Mesendoderm (in vitro differentiated cells): ENCODE measurements at regions not wholly inside any gene's neighbourhood (a gene's known extent, or its start where the extent isn't known, plus 50 kb on each side); places are given as distances from the start of the nearest gene placed in this dataset.

Experiments
- DNase-seq: peaks from one replicate; pipeline ENCODE4 v3.0.0; 2013
- H2AK5ac ChIP-seq: 2 replicates; pipeline ENCODE4 v1.6.1; 2013; ENCODE audit warnings: low read length, inconsistent platforms
- H2BK120ac ChIP-seq: 2 replicates; pipeline ENCODE4 v1.6.1; 2013; ENCODE audit warnings: low read depth, mild to moderate bottlenecking, low read length, moderate library complexity, mixed read lengths
- H2BK15ac ChIP-seq: replicated peaks from 2 replicates; pipeline ENCODE4 v1.6.1; 2013; ENCODE audit warnings: low read depth, mild to moderate bottlenecking, moderate library complexity
- H2BK5ac ChIP-seq: 2 replicates; pipeline ENCODE4 v1.6.1; 2013; ENCODE audit warnings: low read length, inconsistent platforms
- H3K18ac ChIP-seq: 2 replicates; pipeline ENCODE4 v1.6.1; 2013; ENCODE audit warnings: mild to moderate bottlenecking, low read length, mixed read lengths
- H3K23ac ChIP-seq: one replicate; pipeline ENCODE4 v1.6.1; 2013; ENCODE audit warnings: low read length
- H3K27ac ChIP-seq: 2 replicates; pipeline ENCODE4 v1.5.1; 2013; ENCODE audit warnings: low read depth, mild to moderate bottlenecking, inconsistent platforms, low read length, moderate library complexity
- H3K27me3 ChIP-seq: 2 replicates; pipeline ENCODE4 v1.6.1; 2013; ENCODE audit warnings: low read length, control low read depth, mild to moderate bottlenecking, inconsistent platforms; ENCODE audit not compliant: insufficient read depth, poor library complexity
- H3K36me3 ChIP-seq: 2 replicates; pipeline ENCODE4 v1.6.1; 2013; ENCODE audit warnings: low read length, inconsistent platforms; ENCODE audit not compliant: control insufficient read depth, insufficient read depth
- H3K4ac ChIP-seq: one replicate; pipeline ENCODE4 v1.6.1; 2013; ENCODE audit warnings: low read depth, mild to moderate bottlenecking, low read length, moderate library complexity
- H3K4me1 ChIP-seq: 2 replicates; pipeline ENCODE4 v1.6.1; 2013; ENCODE audit warnings: low read depth, low read length, inconsistent platforms; ENCODE audit not compliant: control insufficient read depth
- H3K4me2 ChIP-seq: 2 replicates; pipeline ENCODE4 v1.6.1; 2013; ENCODE audit warnings: low read length
- H3K4me3 ChIP-seq: 2 replicates; pipeline ENCODE4 v1.5.1; 2013; ENCODE audit warnings: mild to moderate bottlenecking, low read length
- H3K56ac ChIP-seq: one replicate; pipeline ENCODE4 v1.6.1; 2013; ENCODE audit warnings: low read length
- H3K79me1 ChIP-seq: 2 replicates; pipeline ENCODE4 v1.6.1; 2013; ENCODE audit warnings: low read length, inconsistent platforms
- H3K79me2 ChIP-seq: 2 replicates; pipeline ENCODE4 v1.6.1; 2013; ENCODE audit warnings: mild to moderate bottlenecking, low read length; ENCODE audit not compliant: control insufficient read depth, insufficient read depth
- H3K9ac ChIP-seq: 2 replicates; pipeline ENCODE4 v1.6.1; 2013; ENCODE audit warnings: low read length, inconsistent platforms
- H4K5ac ChIP-seq: one replicate; pipeline ENCODE4 v1.6.1; 2013; ENCODE audit warnings: low read length
- H4K8ac ChIP-seq: one replicate; pipeline ENCODE4 v1.6.1; 2013; ENCODE audit warnings: low read depth, mild to moderate bottlenecking, control low read depth, low read length, moderate library complexity
- WGBS: extraction: QIAGEN DNeasy Blood & Tissue Kit; methylation state at CpG from one replicate; pipeline ENCODE4 v1.1.7; 2013; ENCODE audit warnings: low lambda C conversion rate, missing lambda C conversion rate; ENCODE audit not compliant: insufficient coverage; ENCODE audit errors: extremely low coverage; 5-methylcytosine and 5-hydroxymethylcytosine counted together

GRCh38 chr14:59086241-59086882, 102.1 kb upstream of the DAAM1 start:
- Histone ChIP-seq H4K5ac (no peak overlapping the region), H2BK15ac (no peak overlapping the region), H3K36me3 (no peaks in the 10 kb centered on the region), H3K79me1 (no peaks in the 10 kb centered on the region), H2BK120ac (no peak overlapping the region), H4K8ac (no peak overlapping the region), H3K27me3 (no peaks in the 10 kb centered on the region), H3K23ac (no peak overlapping the region), H3K9ac (no peak overlapping the region), H3K4me1 (no peaks in the 10 kb centered on the region), H3K18ac (no peak overlapping the region), H3K4me3 (no peak overlapping the region), H3K4ac (no peak overlapping the region), H3K4me2 (no peak overlapping the region), H3K27ac (no peak overlapping the region), H2AK5ac (no peak overlapping the region), H2BK5ac (no peak overlapping the region), H3K79me2 (no peaks in the 10 kb centered on the region), H3K56ac (no peak overlapping the region)
- WGBS, result no CpG with 5 or more reads among the region's 5 CpGs
- no peak for DNase-seq

GRCh38 chr14:59087240-59087639, 101.2 kb upstream of the DAAM1 start:
- Histone ChIP-seq H3K79me1 (no peaks in the 10 kb centered on the region), H4K5ac (no peak overlapping the region), H3K36me3 (no peaks in the 10 kb centered on the region), H2BK120ac (no peak overlapping the region), H3K18ac (no peak overlapping the region), H3K27me3 (no peaks in the 10 kb centered on the region), H3K56ac (no peak overlapping the region), H2AK5ac (no peak overlapping the region), H3K4me2 (no peak overlapping the region), H3K79me2 (no peaks in the 10 kb centered on the region), H2BK5ac (no peak overlapping the region), H3K27ac (no peak overlapping the region), H3K23ac (no peak overlapping the region), H2BK15ac (no peak overlapping the region), H3K9ac (no peak overlapping the region), H4K8ac (no peak overlapping the region), H3K4ac (no peak overlapping the region), H3K4me3 (no peak overlapping the region), H3K4me1 (no peaks in the 10 kb centered on the region)
- DNase-seq, result no peak
- no CpG with 5 or more reads among the region's 3 CpGs for WGBS

- no CpG with 5 or more reads among the region's 2 CpGs for WGBS
- no peak overlapping the region for H4K8ac ChIP-seq
- no peaks in the 10 kb centered on the region for H3K36me3 ChIP-seq
- H3K27me3 ChIP-seq, result no peaks in the 10 kb centered on the region
- no peak overlapping the region for H2BK5ac ChIP-seq
- H2BK15ac ChIP-seq, result no peak overlapping the region
- H3K79me1 ChIP-seq, result no peaks in the 10 kb centered on the region
- H3K79me2 ChIP-seq, result no peaks in the 10 kb centered on the region
- H3K56ac ChIP-seq, result no peak overlapping the region
- no peak overlapping the region for H3K4me2 ChIP-seq
- H3K4ac ChIP-seq, result no peak overlapping the region
- H2BK120ac ChIP-seq, result no peak overlapping the region
- H4K5ac ChIP-seq, result no peak overlapping the region
- no peak for DNase-seq
- H3K9ac ChIP-seq, result no peak overlapping the region
- H3K27ac ChIP-seq, result no peak overlapping the region
- H3K4me1 ChIP-seq, result no peaks in the 10 kb centered on the region
- no peak overlapping the region for H3K4me3 ChIP-seq
- no peak overlapping the region for H3K23ac ChIP-seq
- no peak overlapping the region for H3K18ac ChIP-seq
- no peak overlapping the region for H2AK5ac ChIP-seq
These were observed 100.8 kb upstream of the DAAM1 start for GRCh38 chr14:59087711-59088110.

- Histone ChIP-seq H3K56ac (no peak overlapping the region), H3K79me1 (no peaks in the 10 kb centered on the region), H2BK15ac (no peak overlapping the region), H3K4me1 (no peaks in the 10 kb centered on the region), H2AK5ac (no peak overlapping the region), H3K4me3 (no peak overlapping the region), H3K36me3 (no peaks in the 10 kb centered on the region), H2BK5ac (no peak overlapping the region), H3K9ac (no peak overlapping the region), H4K5ac (no peak overlapping the region), H2BK120ac (no peak overlapping the region), H3K4me2 (no peak overlapping the region), H3K23ac (no peak overlapping the region), H3K27ac (no peak overlapping the region), H3K4ac (no peak overlapping the region), H3K27me3 (no peaks in the 10 kb centered on the region), H3K79me2 (no peaks in the 10 kb centered on the region), H4K8ac (no peak overlapping the region), H3K18ac (no peak overlapping the region)
- no CpG with 5 or more reads among the region's 4 CpGs for WGBS
- no peak for DNase-seq
These were observed 97.9 kb upstream of the DAAM1 start for GRCh38 chr14:59090572-59090971.

GRCh38 chr14:59091404-59091803, 97.1 kb upstream of the DAAM1 start:
- H2AK5ac ChIP-seq, result no peak overlapping the region
- H3K79me2 ChIP-seq, result no peaks in the 10 kb centered on the region
- H3K9ac ChIP-seq, result no peak overlapping the region
- no peak overlapping the region for H3K4me3 ChIP-seq
- H3K23ac ChIP-seq, result no peak overlapping the region
- H3K36me3 ChIP-seq, result no peaks in the 10 kb centered on the region
- no peak overlapping the region for H3K56ac ChIP-seq
- no peak overlapping the region for H3K27ac ChIP-seq
- no peak overlapping the region for H4K5ac ChIP-seq
- H4K8ac ChIP-seq, result no peak overlapping the region
- no peaks in the 10 kb centered on the region for H3K79me1 ChIP-seq
- H3K27me3 ChIP-seq, result no peaks in the 10 kb centered on the region
- no peak overlapping the region for H3K4me2 ChIP-seq
- H3K4ac ChIP-seq, result no peak overlapping the region
- no peak for DNase-seq
- no peak overlapping the region for H2BK5ac ChIP-seq
- no peak overlapping the region for H3K18ac ChIP-seq
- no peak overlapping the region for H2BK120ac ChIP-seq
- no peak overlapping the region for H2BK15ac ChIP-seq
- no CpG with 5 or more reads among the region's 4 CpGs for WGBS
- H3K4me1 ChIP-seq, result no peaks in the 10 kb centered on the region

GRCh38 chr14:59091976-59092375, 96.5 kb upstream of the DAAM1 start:
- Histone ChIP-seq H3K36me3 (no peaks in the 10 kb centered on the region), H3K18ac (no peak overlapping the region), H3K9ac (no peak overlapping the region), H3K23ac (no peak overlapping the region), H3K79me2 (no peaks in the 10 kb centered on the region), H3K4me1 (no peaks in the 10 kb centered on the region), H2BK5ac (no peak overlapping the region), H4K8ac (no peak overlapping the region), H2BK15ac (no peak overlapping the region), H3K27ac (no peak overlapping the region), H3K4me2 (no peak overlapping the region), H2BK120ac (no peak overlapping the region), H3K4me3 (no peak overlapping the region), H3K56ac (no peak overlapping the region), H2AK5ac (no peak overlapping the region), H3K4ac (no peak overlapping the region), H3K27me3 (no peaks in the 10 kb centered on the region), H4K5ac (no peak overlapping the region), H3K79me1 (no peaks in the 10 kb centered on the region)
- no CpG with 5 or more reads among the region's 4 CpGs for WGBS
- no peak for DNase-seq
